GM23338 (cell line): ENCODE measurements at regions not wholly inside any gene's neighbourhood (a gene's known extent, or its start where the extent isn't known, plus 50 kb on each side); places are given as distances from the start of the nearest gene placed in this dataset.

Experiments used
- ATAC-seq: fragments of 200-7000 bp; cut with Tn5 transposase; 3 replicates; pipeline ENCODE4 v1.9.1; 2020
- DNase-seq: peaks from one replicate; pipeline ENCODE4 v3.0.0-alpha.2; 2015; ENCODE audit warnings: low spot score
- H2AFZ ChIP-seq: fragments of 200-600 bp; sonication (generic); 2 replicates; pipeline ENCODE4 v1.8.0; 2016; ENCODE audit warnings: antibody characterized with exemption, mild to moderate bottlenecking, moderate library complexity
- H3F3A ChIP-seq: fragments of 200-600 bp; sonication (generic); replicated peaks from 2 replicates; pipeline ENCODE4 v1.8.0; 2017; ENCODE audit warnings: antibody characterized with exemption, mixed run types, low read depth
- H3K27ac ChIP-seq: fragments of 200-600 bp; sonication (generic); 2 replicates; pipeline ENCODE4 v1.6.1; 2016; ENCODE audit warnings: low read depth
- H3K27me3 ChIP-seq: fragments of 200-600 bp; sonication (generic); 2 replicates; pipeline ENCODE4 v1.8.0; 2016; ENCODE audit warnings: mild to moderate bottlenecking, mixed run types, moderate library complexity; ENCODE audit not compliant: insufficient read depth
- H3K36me3 ChIP-seq: fragments of 200-600 bp; sonication (generic); 2 replicates; pipeline ENCODE4 v1.8.0; 2016; ENCODE audit warnings: mild to moderate bottlenecking; ENCODE audit not compliant: insufficient read depth
- H3K4me1 ChIP-seq: fragments of 200-600 bp; sonication (generic); 2 replicates; pipeline ENCODE4 v1.8.0; 2016; ENCODE audit warnings: mild to moderate bottlenecking, moderate library complexity; ENCODE audit not compliant: insufficient read depth
- H3K4me2 ChIP-seq: fragments of 200-600 bp; sonication (generic); 2 replicates; pipeline ENCODE4 v1.7.1; 2017; ENCODE audit warnings: mixed run types
- H3K4me3 ChIP-seq: fragments of 200-600 bp; sonication (generic); 2 replicates; pipeline ENCODE4 v1.6.1; 2016; ENCODE audit warnings: mixed run types
- H3K79me2 ChIP-seq: fragments of 200-600 bp; sonication (generic); replicated peaks from 2 replicates; pipeline ENCODE4 v1.8.0; 2017; ENCODE audit warnings: mild to moderate bottlenecking; ENCODE audit not compliant: insufficient read depth
- H3K9me2 ChIP-seq: fragments of 200-600 bp; sonication (generic); 2 replicates; pipeline ENCODE4 v1.8.0; 2017; ENCODE audit not compliant: insufficient read depth
- H4K20me1 ChIP-seq: fragments of 200-600 bp; sonication (generic); replicated peaks from 2 replicates; pipeline ENCODE4 v1.8.0; 2017; ENCODE audit warnings: mild to moderate bottlenecking; ENCODE audit not compliant: insufficient read depth
- H3K27ac Mint-ChIP-seq: 2 replicates; pipeline ENCODE4 v1.8.0; 2020; ENCODE audit warnings: inconsistent platforms, mild to moderate bottlenecking, moderate library complexity, mixed read lengths
- H3K27me3 Mint-ChIP-seq: 3 replicates; pipeline ENCODE4 v1.8.0; 2022; ENCODE audit warnings: low read depth, mild to moderate bottlenecking, moderate library complexity, mixed read lengths, inconsistent platforms; ENCODE audit not compliant: insufficient read depth, poor library complexity
- H3K36me3 Mint-ChIP-seq: 3 replicates; pipeline ENCODE4 v1.8.0; 2021; ENCODE audit warnings: low read depth, mild to moderate bottlenecking, inconsistent platforms, moderate library complexity, mixed read lengths
- H3K4me1 Mint-ChIP-seq: 3 replicates; pipeline ENCODE4 v1.8.0; 2020; ENCODE audit warnings: mild to moderate bottlenecking, inconsistent platforms, mixed read lengths
- H3K4me3 Mint-ChIP-seq: 3 replicates; pipeline ENCODE4 v1.8.0; 2021; ENCODE audit warnings: moderate library complexity, mild to moderate bottlenecking, inconsistent platforms, mixed read lengths
- H3K9me3 Mint-ChIP-seq: 3 replicates; pipeline ENCODE4 v1.8.0; 2020; ENCODE audit warnings: moderate library complexity, mild to moderate bottlenecking, inconsistent platforms, mixed read lengths
- EZH2 ChIP-seq: fragments of 200-600 bp; sonication (generic); IDR thresholded peaks from one replicate; pipeline ENCODE4 v1.8.0; 2017; ENCODE audit warnings: antibody characterized with exemption, mild to moderate bottlenecking, low read depth; ENCODE audit not compliant: unreplicated experiment
- EZH2phosphoT487 ChIP-seq: fragments of 200-600 bp; sonication (generic); IDR thresholded peaks from one replicate; pipeline ENCODE4 v1.8.1; 2018; ENCODE audit warnings: antibody characterized with exemption; ENCODE audit not compliant: unreplicated experiment
- NANOG ChIP-seq: IDR thresholded peaks from 2 replicates; pipeline ENCODE4 v1.6.1; 2016; ENCODE audit warnings: antibody characterized with exemption, borderline replicate concordance
- POLR2AphosphoS5 ChIP-seq: IDR thresholded peaks from 2 replicates; pipeline ENCODE4 v1.6.1; 2016; ENCODE audit warnings: antibody characterized with exemption, low read depth
- REST ChIP-seq: IDR thresholded peaks from one replicate; pipeline ENCODE4 v1.6.1; 2018; ENCODE audit warnings: antibody characterized with exemption; ENCODE audit not compliant: unreplicated experiment
- STAT1 ChIP-seq: IDR thresholded peaks from one replicate; pipeline ENCODE4 v1.6.1; 2016; ENCODE audit warnings: antibody characterized with exemption; ENCODE audit not compliant: unreplicated experiment
- ZNF114 ChIP-seq: fragments of 250-450 bp; sonication (Bioruptor Pico); IDR thresholded peaks from 2 replicates; pipeline ENCODE4 v1.5.0; 2020; ENCODE audit warnings: mild to moderate bottlenecking, moderate library complexity
- ZNF331 ChIP-seq: fragments of 250-450 bp; sonication (Bioruptor Pico); IDR thresholded peaks from 2 replicates; pipeline ENCODE4 v1.5.0; 2020; ENCODE audit warnings: low read depth, mild to moderate bottlenecking, moderate library complexity
- TF ChIP-seq, protein P1 (sequence below): fragments of 250-450 bp; sonication (Bioruptor Pico); IDR thresholded peaks from 2 replicates; pipeline ENCODE4 v1.5.0; 2020; ENCODE audit warnings: mild to moderate bottlenecking, moderate library complexity

GRCh38 chr3:99143493-99143892, 242.0 kb upstream of the DCBLD2 start (continued):
- TF ChIP-seq, protein P1, sequence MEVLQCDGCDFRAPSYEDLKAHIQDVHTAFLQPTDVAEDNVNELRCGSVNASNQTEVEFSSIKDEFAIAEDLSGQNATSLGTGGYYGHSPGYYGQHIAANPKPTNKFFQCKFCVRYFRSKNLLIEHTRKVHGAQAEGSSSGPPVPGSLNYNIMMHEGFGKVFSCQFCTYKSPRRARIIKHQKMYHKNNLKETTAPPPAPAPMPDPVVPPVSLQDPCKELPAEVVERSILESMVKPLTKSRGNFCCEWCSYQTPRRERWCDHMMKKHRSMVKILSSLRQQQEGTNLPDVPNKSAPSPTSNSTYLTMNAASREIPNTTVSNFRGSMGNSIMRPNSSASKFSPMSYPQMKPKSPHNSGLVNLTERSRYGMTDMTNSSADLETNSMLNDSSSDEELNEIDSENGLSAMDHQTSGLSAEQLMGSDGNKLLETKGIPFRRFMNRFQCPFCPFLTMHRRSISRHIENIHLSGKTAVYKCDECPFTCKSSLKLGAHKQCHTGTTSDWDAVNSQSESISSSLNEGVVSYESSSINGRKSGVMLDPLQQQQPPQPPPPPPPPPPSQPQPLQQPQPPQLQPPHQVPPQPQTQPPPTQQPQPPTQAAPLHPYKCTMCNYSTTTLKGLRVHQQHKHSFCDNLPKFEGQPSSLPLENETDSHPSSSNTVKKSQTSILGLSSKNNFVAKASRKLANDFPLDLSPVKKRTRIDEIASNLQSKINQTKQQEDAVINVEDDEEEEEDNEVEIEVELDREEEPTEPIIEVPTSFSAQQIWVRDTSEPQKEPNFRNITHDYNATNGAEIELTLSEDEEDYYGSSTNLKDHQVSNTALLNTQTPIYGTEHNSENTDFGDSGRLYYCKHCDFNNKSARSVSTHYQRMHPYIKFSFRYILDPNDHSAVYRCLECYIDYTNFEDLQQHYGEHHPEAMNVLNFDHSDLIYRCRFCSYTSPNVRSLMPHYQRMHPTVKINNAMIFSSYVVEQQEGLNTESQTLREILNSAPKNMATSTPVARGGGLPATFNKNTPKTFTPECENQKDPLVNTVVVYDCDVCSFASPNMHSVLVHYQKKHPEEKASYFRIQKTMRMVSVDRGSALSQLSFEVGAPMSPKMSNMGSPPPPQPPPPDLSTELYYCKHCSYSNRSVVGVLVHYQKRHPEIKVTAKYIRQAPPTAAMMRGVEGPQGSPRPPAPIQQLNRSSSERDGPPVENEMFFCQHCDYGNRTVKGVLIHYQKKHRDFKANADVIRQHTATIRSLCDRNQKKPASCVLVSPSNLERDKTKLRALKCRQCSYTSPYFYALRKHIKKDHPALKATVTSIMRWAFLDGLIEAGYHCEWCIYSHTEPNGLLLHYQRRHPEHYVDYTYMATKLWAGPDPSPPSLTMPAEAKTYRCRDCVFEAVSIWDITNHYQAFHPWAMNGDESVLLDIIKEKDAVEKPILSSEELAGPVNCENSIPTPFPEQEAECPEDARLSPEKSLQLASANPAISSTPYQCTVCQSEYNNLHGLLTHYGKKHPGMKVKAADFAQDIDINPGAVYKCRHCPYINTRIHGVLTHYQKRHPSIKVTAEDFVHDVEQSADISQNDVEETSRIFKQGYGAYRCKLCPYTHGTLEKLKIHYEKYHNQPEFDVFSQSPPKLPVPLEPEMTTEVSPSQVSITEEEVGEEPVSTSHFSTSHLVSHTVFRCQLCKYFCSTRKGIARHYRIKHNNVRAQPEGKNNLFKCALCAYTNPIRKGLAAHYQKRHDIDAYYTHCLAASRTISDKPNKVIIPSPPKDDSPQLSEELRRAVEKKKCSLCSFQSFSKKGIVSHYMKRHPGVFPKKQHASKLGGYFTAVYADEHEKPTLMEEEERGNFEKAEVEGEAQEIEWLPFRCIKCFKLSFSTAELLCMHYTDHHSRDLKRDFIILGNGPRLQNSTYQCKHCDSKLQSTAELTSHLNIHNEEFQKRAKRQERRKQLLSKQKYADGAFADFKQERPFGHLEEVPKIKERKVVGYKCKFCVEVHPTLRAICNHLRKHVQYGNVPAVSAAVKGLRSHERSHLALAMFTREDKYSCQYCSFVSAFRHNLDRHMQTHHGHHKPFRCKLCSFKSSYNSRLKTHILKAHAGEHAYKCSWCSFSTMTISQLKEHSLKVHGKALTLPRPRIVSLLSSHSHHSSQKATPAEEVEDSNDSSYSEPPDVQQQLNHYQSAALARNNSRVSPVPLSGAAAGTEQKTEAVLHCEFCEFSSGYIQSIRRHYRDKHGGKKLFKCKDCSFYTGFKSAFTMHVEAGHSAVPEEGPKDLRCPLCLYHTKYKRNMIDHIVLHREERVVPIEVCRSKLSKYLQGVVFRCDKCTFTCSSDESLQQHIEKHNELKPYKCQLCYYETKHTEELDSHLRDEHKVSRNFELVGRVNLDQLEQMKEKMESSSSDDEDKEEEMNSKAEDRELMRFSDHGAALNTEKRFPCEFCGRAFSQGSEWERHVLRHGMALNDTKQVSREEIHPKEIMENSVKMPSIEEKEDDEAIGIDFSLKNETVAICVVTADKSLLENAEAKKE (CRISPR knock-in tag), result no peak
- no peak for TF ChIP-seq ZNF114
- TF ChIP-seq ZNF331 (CRISPR knock-in tag), result no peak
- no peak for TF ChIP-seq EZH2phosphoT487
- TF ChIP-seq NANOG, result no peak
- no peak for TF ChIP-seq STAT1
- TF ChIP-seq POLR2AphosphoS5, result no peak
- TF ChIP-seq EZH2, result no peak

DNA sequence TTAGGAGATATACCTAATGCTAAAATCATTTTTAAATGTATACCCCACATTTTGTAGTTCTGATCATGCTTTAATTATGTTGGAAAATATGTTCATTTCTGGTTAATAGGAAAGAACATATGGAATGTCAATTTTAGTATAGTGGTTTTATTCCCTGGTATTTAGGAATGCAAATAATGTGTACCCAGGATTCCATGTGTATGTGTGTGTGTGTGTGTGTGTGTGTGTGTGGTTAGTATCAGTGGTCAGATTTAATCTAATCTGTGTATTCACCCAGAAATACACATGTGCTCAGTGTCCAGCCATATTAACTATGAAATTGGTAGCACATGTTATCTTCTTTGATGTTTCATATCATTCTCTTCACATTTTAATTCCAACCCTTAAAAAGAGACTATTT, 233.5 kb upstream of the DCBLD2 start:
- H3K4me3 Mint-ChIP-seq, result no peak overlapping the region
- no peaks in the 10 kb centered on the region for H3K36me3 ChIP-seq
- no peaks in the 10 kb centered on the region for H3K9me2 ChIP-seq
- H3K4me2 ChIP-seq, result no peak overlapping the region
- H3K27ac Mint-ChIP-seq, result no peak overlapping the region
- H3K9me3 Mint-ChIP-seq, result peaks cover 18% of the 10 kb centered on the region
- no peaks in the 10 kb centered on the region for H4K20me1 ChIP-seq
- no peaks in the 10 kb centered on the region for H3K79me2 ChIP-seq
- H3K27me3 ChIP-seq, result no peaks in the 10 kb centered on the region
- peaks cover 6% of the 10 kb centered on the region; the same call in 1 of the 3 replicates for H3K36me3 Mint-ChIP-seq
- no peak overlapping the region for H3K4me3 ChIP-seq
- H3F3A ChIP-seq, result no peaks in the 10 kb centered on the region
- DNase-seq (no peak), ATAC-seq (no peak)
- H3K27me3 Mint-ChIP-seq, result peaks cover 1% of the 10 kb centered on the region
- H2AFZ ChIP-seq, result no peak overlapping the region
- no peaks in the 10 kb centered on the region for H3K4me1 ChIP-seq
- H3K4me1 Mint-ChIP-seq, result no peaks in the 10 kb centered on the region
- no peak overlapping the region for H3K27ac ChIP-seq
- TF ChIP-seq REST, result no peak
- TF ChIP-seq EZH2, result no peak
